ENCODE measurements at regions not wholly inside any gene's neighbourhood (a gene's known extent, or its start where the extent isn't known, plus 50 kb on each side); places are given as distances from the start of the nearest gene placed in this dataset.
"Not testable (repeated sequence)": the region's sequence is repeated elsewhere in the genome, so short reads cannot be mapped to it uniquely, and the experiment has no call there.

DNA sequence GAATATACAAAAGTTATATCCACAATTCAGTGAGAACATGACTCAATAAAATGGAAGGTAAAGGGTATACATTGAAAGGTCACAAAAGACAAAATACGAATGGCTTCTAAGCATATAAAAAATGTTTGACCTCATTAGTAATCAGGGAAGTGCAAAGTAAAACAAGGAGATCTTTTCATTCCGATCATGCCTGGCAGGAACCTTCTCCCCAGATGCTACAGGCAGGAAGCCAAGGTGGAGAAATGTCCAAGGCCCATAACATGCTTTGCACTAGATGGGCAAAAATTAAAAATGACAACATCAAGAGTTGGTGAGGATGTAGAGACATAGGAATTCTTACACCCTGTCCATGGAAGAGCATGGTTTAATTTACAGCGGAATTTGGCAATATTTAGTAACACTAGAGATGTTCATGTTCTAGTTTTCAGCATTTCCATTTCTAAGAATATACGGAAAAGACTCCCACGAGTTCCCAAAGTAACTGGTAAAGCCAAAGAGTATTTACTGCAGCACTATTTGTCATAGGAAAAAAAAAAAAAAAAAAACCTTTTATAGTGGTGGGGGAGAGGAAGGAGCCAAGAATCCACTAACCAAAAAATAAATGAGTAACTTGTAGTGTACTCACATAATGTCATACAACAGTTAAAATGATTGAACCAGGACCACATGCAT, 184.5 kb upstream of the KAZN start:
- Histone ChIP-seq H3K9me1 (ENCODE audit: control insufficient read depth, extremely low read depth, insufficient read depth, low read length) (no peaks in the 10 kb centered on the region), H3K9me3 (ENCODE audit: control insufficient read depth, low read depth, low read length) (no peaks in the 10 kb centered on the region), H3K4me1 (ENCODE audit: control insufficient read depth, extremely low read depth, insufficient read depth, low read length) (peaks cover 4% of the 10 kb centered on the region), H3K9ac (ENCODE audit: control insufficient read depth, extremely low read depth, insufficient read depth, low read length) (no peak overlapping the region), H2AFZ (ENCODE audit: control insufficient read depth, low read length) (peak overlapping the region; percentile 41), H3K27ac (ENCODE audit: control insufficient read depth, insufficient read depth, low read length) (no peak overlapping the region), H3K4me3 (ENCODE audit: control insufficient read depth in 2 of 3, extremely low read depth in 1 of 3, insufficient read depth in 2 of 3, low read depth in 1 of 3, low read length in 3 of 3) (no peak overlapping the region), H3K4me2 (ENCODE audit: control insufficient read depth, extremely low read depth, insufficient read depth, low read depth, low read length) (no peak overlapping the region), H4K20me1 (ENCODE audit: control insufficient read depth, extremely low read depth, insufficient read depth, low read length) (no peaks in the 10 kb centered on the region), H3K36me3 (ENCODE audit: control insufficient read depth in 2 of 2, extremely low read depth in 1 of 2, insufficient read depth in 2 of 2, low read length in 2 of 2) (no peaks in the 10 kb centered on the region), H3K79me2 (ENCODE audit: control insufficient read depth, insufficient read depth, low read length) (no peaks in the 10 kb centered on the region), H3K27me3 (ENCODE audit: control insufficient read depth, extremely low read depth, insufficient read depth, low read length) (no peaks in the 10 kb centered on the region)
- FAIRE-seq, result peak; percentile 52
- no peak for DNase-seq (ENCODE audit: low read depth, low spot score)
- dilution Hi-C loops (cut with MboI; ENCODE audit: extremely low pct_ligation_motif_present, low sequenced_read_pairs), result no loop called here
- no peak for TF ChIP-seq CTCF (optimal IDR thresholded peaks at IDR 0.05 in 1 of 3, IDR thresholded peaks at IDR 0.05 in 1 of 3, conservative IDR thresholded peaks at IDR 0.05 in 1 of 3; ENCODE audit: extremely low read depth in 1 of 3, insufficient read depth in 2 of 3, low read length in 3 of 3)
- TF ChIP-seq EZH2 (IDR thresholded peaks at IDR 0.05; ENCODE audit: low read length), result no peak

DNA sequence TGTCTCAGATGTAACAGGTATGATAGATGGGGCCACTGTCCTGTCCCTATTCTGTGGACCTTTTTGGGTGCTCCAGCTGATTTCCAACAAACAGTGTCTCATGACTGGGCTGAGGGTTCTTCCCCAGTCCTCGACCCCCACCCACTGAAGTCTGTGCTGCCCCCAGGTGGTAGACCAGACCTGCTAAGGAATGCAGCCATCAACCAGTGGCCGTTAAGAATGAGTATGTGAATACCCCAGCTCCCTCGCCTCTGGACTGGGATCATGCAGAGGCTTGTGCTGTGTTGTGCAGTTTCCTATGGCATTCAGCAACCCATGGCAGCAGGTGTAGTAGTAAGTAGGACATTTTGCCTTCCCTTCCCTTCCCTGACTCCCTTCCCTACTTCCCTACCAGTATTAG, 183.1 kb upstream of the KAZN start:
- dilution Hi-C loops (cut with MboI; ENCODE audit: extremely low pct_ligation_motif_present, low sequenced_read_pairs), result no loop called here
- Histone ChIP-seq H3K9me3 (ENCODE audit: control insufficient read depth, low read depth, low read length) (no peaks in the 10 kb centered on the region), H3K27ac (ENCODE audit: control insufficient read depth, insufficient read depth, low read length) (no peak overlapping the region), H3K4me2 (ENCODE audit: control insufficient read depth, extremely low read depth, insufficient read depth, low read depth, low read length) (no peak overlapping the region), H3K79me2 (ENCODE audit: control insufficient read depth, insufficient read depth, low read length) (no peaks in the 10 kb centered on the region), H4K20me1 (ENCODE audit: control insufficient read depth, extremely low read depth, insufficient read depth, low read length) (no peaks in the 10 kb centered on the region), H3K4me3 (ENCODE audit: control insufficient read depth in 2 of 3, extremely low read depth in 1 of 3, insufficient read depth in 2 of 3, low read depth in 1 of 3, low read length in 3 of 3) (no peak overlapping the region), H3K27me3 (ENCODE audit: control insufficient read depth, extremely low read depth, insufficient read depth, low read length) (no peaks in the 10 kb centered on the region), H2AFZ (ENCODE audit: control insufficient read depth, low read length) (no peak overlapping the region), H3K4me1 (ENCODE audit: control insufficient read depth, extremely low read depth, insufficient read depth, low read length) (peaks cover 4% of the 10 kb centered on the region), H3K9me1 (ENCODE audit: control insufficient read depth, extremely low read depth, insufficient read depth, low read length) (no peaks in the 10 kb centered on the region), H3K36me3 (ENCODE audit: control insufficient read depth in 2 of 2, extremely low read depth in 1 of 2, insufficient read depth in 2 of 2, low read length in 2 of 2) (no peaks in the 10 kb centered on the region), H3K9ac (ENCODE audit: control insufficient read depth, extremely low read depth, insufficient read depth, low read length) (no peak overlapping the region)
- DNase-seq (ENCODE audit: low read depth, low spot score), result no peak
- TF ChIP-seq CTCF (optimal IDR thresholded peaks at IDR 0.05 in 1 of 3, IDR thresholded peaks at IDR 0.05 in 1 of 3, conservative IDR thresholded peaks at IDR 0.05 in 1 of 3; ENCODE audit: extremely low read depth in 1 of 3, insufficient read depth in 2 of 3, low read length in 3 of 3) (peak; percentile 13 to 64 (median 22)), EZH2 (IDR thresholded peaks at IDR 0.05; ENCODE audit: low read length) (no peak)
- FAIRE-seq, result no peak

DNA sequence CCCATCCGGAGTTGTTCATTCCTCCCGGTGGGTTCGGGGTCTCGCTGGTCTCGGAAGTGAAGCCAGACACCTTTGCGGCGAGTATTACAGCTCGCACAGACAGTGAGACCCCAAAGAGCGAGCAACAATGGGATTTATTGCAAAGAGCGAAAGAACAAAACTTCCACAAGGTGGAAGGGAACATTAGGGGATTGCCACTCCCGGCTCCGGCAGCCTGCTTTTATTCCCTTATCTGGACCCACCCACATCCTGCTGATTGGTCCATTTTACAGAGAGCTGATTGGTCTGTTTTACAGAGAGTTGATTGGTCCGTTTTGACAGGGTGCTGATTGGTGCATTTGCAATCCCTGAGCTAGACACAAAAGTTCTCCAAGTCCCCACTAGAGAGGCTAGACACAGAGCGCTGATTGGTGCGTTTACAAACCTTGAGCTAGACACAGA, 178.7 kb upstream of the KAZN start:
- H3K9me1 ChIP-seq (ENCODE audit: control insufficient read depth, extremely low read depth, insufficient read depth, low read length); H4K20me1 ChIP-seq (ENCODE audit: control insufficient read depth, extremely low read depth, insufficient read depth, low read length); H3K36me3 ChIP-seq (ENCODE audit: control insufficient read depth in 2 of 2, extremely low read depth in 1 of 2, insufficient read depth in 2 of 2, low read length in 2 of 2); H3K27ac ChIP-seq (ENCODE audit: control insufficient read depth, insufficient read depth, low read length); H3K79me2 ChIP-seq (ENCODE audit: control insufficient read depth, insufficient read depth, low read length); H2AFZ ChIP-seq (ENCODE audit: control insufficient read depth, low read length); H3K9ac ChIP-seq (ENCODE audit: control insufficient read depth, extremely low read depth, insufficient read depth, low read length); H3K4me1 ChIP-seq (ENCODE audit: control insufficient read depth, extremely low read depth, insufficient read depth, low read length); H3K4me2 ChIP-seq (ENCODE audit: control insufficient read depth, extremely low read depth, insufficient read depth, low read depth, low read length); dilution Hi-C loops (cut with MboI; ENCODE audit: extremely low pct_ligation_motif_present, low sequenced_read_pairs); H3K9me3 ChIP-seq (ENCODE audit: control insufficient read depth, low read depth, low read length); H3K27me3 ChIP-seq (ENCODE audit: control insufficient read depth, extremely low read depth, insufficient read depth, low read length); DNase-seq (ENCODE audit: low read depth, low spot score); FAIRE-seq; H3K4me3 ChIP-seq (ENCODE audit: control insufficient read depth in 2 of 3, extremely low read depth in 1 of 3, insufficient read depth in 2 of 3, low read depth in 1 of 3, low read length in 3 of 3): not testable (repeated sequence)
